Fibroblast of the conjunctiva (primary cell): ENCODE measurements at regions not wholly inside any gene's neighbourhood (a gene's known extent, or its start where the extent isn't known, plus 50 kb on each side); places are given as distances from the start of the nearest gene placed in this dataset.

Experiments
- DNase-seq: peaks from one replicate; pipeline ENCODE4 v3.0.0-alpha.2; 2010; ENCODE audit warnings: low read depth

- no peak for DNase-seq
These were observed 120.9 kb upstream of the PDZRN3 start for GRCh38 chr3:73745526-73746191.

DNA sequence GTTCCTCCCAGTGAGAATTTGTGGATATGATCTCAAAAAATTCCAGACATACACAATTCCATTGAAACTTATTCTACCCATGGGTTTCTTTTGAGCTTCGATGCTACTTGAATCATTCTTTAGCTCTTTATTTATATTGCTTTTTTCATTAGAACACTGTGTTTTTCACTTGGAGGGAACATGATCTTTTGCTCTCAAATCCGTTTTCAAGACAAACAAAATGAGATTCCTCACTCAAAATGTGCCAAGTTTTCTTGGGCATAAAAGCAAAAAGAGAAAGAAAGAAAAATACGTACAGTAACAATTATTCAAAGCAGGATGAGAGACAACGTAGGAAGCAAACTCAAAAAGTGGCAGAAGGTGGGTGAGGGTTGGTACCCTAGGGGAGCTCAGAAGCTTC is 118.8 kb upstream of the PDZRN3 start:
- DNase-seq: peak; percentile 20

- no peak for DNase-seq
These were observed 115.2 kb upstream of the PDZRN3 start for GRCh38 chr3:73739791-73740453.

- DNase-seq: no peak
These were observed 114.0 kb upstream of the PDZRN3 start for GRCh38 chr3:73738711-73739110.

- no peak for DNase-seq
These were observed 109.7 kb upstream of the PDZRN3 start for GRCh38 chr3:73734211-73735089.

- no peak for DNase-seq
These were observed 109.0 kb upstream of the PDZRN3 start for GRCh38 chr3:73733746-73734145.

GRCh38 chr3:73729969-73730440 is 105.3 kb upstream of the PDZRN3 start:
- no peak for DNase-seq

DNA sequence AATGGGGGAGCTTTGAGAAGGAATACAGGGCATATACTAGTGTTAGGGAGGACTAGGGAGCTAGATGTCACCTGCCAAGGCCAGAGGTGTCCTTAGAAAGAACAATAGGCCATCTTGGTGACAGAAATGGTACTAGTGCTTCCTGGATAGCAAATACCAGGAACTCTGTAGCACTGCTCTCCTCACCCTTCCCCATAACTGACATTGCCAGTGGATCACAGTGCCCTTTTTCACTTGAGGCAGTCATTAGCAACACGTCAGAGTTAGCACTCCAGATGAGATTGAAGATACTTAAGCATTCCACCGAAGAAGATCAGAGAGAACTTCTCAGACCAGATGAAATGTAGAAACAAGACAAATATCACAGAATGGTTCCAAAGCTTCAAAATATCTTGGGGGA is 103.1 kb upstream of the PDZRN3 start:
- DNase-seq: no peak

DNA sequence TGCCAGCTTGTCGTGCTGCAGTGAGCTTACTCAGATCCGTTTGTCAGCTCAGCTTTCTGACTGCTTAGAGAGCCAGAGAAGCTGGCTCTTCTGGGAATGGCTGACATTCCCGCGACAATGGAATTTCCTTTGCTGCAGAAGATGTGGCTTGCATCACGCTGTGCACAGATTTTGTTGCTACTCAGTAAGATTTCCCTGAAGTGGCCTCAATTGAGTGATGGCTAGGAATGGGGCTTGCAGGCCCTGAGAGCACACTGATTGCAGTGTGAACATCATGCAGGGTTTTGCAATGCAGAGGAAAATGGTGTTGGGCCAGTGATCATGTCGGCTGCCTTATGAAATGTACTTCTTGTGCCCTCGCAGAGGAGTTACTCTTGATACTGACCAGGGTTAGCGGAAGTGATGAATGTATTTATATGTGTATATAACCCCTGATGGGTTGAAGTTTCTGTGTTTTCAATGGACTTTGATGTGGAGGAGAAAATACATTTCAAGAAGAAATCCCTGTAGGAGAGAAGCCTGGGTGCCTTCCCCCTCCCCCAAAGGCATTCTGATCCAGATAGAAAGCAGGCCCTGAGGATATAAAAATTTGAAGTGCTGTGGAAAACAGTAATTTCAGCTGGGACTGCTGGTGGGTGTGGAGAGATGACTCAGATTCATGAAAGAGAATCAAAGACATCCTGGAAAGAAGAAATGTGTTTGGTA is 102.5 kb upstream of the PDZRN3 start:
- DNase-seq: peak; percentile 55

GRCh38 chr3:73723596-73723995 is 98.9 kb upstream of the PDZRN3 start:
- DNase-seq: no peak

DNA sequence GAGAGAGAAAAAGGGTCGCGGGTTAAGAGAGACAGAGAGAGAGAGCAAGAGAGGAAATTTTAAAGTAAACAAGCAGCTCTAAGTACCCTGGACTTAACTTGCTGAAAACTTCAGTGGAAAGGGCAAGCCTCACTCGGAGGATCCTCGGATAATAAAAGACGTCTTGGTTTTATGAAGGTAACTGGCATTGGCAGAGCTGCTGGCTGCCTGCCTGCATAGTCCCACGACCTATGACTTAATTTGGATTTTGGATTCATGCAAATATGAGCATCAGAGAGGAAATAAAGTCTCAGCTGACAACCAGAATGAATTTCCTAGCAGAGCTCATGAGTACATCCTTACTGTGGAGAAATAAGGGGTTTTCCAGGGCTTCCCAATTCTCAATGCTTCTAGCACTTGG is 95.1 kb upstream of the PDZRN3 start:
- DNase-seq: no peak

DNA sequence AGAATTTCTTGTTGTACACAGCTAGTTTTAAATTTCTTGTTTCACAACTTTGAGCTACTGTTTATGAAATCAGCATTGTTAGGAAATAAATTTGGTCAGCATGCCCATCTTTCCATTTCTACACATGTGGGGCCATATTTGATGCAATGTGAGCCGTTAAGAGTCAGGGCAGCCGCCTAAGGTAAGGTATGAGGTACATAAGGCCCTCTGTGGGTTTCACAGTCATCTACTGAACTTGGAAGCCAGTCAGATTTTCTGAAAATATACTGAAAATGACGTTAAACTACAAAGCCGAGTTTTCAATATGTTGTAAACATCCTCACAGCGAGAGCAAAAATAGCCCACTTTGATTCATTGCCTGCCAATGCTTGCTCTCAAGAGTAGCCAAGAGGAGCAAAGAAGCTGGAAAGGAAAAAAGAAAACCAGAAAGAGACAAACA is 94.7 kb upstream of the PDZRN3 start:
- no peak for DNase-seq

DNA sequence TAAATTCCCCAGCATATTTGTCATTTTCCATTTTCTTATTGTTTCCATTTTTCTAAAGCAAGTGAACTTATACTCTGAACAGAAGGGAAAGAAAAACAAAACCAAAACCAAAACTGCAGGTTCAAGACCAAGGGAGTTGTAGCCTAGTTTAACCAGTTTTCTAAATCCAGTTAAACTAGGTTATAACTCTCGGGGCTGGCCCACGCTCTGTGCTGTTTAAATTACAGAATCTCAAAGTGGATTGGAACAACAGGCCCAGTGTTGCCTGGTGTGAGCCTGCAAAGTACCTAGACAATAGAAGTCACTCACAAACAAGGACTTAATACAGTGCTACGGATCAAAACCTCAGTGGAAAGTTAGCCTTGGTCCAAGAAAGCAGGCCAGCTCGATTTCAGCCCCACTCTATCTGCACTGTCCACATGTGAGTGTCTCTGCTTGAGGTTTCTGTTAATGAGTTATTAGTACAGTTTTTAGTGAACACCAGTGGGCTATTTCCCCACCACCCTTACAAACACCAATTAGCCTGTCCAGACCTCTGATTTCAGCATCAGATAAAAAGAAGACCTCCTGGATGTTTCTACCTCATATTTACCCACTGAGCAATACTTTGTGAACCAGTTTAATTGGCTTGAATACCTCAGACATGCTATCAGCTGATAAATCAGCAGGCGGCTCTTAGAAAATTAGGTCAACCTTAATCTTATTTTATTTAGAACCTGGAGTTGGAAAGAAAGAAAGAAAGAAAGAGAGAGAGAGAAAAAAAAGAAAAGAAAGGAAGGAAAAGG is 93.8 kb upstream of the PDZRN3 start:
- no peak for DNase-seq

GRCh38 chr3:73716418-73716817 is 91.7 kb upstream of the PDZRN3 start:
- no peak for DNase-seq

DNA sequence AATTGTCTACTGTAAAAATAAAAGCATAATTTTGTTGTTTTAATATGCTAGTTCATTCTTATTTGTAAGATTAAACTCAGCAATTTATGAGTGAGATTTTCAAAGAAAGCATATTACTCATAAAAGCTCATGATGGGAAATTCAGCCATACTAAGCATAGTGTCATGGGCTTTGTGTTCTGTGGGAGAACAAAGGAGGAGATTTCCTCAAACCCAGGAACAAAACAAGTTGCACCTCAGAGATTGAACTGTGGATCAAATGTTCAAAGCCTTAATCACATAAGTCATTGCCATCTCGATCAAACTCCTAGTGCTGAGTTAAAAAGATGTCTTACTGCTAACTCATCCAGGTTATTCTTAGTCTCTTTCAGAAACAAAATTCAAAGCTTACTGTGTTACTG is 85.6 kb upstream of the PDZRN3 start:
- no peak for DNase-seq

GRCh38 chr3:73709712-73710111 is 85.0 kb upstream of the PDZRN3 start:
- no peak for DNase-seq

GRCh38 chr3:73708956-73709355 is 84.2 kb upstream of the PDZRN3 start:
- no peak for DNase-seq

DNA sequence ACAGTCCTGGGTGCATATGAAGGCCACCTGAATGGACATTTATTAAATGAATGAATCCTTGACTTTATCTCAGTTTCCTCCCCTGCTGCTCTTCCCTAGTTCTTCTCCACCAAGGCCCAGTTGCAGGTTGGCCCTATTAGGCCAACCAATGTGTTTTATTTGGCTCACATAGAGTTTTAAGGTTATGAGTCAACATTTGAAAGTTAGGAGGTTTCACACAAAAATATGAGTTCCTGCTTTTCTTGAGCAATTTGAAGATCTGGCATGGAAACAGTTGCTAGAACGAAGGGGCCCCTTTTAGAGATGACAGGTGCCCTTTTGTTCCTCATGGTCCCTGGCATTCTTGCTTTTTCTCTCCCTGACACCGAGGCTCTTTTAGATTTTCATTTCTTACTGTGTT is 83.0 kb upstream of the PDZRN3 start:
- DNase-seq: no peak

DNA sequence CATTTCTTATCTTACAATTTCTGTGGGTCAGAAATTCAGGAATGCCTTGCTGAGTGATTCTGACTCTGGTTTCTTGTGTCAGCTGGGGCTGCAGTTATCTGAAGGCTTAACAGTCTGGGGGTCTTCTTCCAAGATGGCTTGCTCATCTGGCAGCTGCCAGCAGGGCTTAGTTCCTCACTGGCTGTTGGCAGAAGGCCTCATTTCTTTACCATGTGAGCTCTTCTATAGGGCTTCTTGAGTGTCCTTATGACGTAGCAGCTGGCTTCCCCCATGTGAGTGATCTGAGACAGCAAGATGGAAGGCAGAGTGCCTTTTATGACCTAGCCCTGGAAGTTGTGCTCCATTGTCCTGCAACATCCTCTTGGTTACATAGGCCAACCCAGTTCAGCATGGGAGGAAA is 82.0 kb upstream of the PDZRN3 start:
- no peak for DNase-seq

DNA sequence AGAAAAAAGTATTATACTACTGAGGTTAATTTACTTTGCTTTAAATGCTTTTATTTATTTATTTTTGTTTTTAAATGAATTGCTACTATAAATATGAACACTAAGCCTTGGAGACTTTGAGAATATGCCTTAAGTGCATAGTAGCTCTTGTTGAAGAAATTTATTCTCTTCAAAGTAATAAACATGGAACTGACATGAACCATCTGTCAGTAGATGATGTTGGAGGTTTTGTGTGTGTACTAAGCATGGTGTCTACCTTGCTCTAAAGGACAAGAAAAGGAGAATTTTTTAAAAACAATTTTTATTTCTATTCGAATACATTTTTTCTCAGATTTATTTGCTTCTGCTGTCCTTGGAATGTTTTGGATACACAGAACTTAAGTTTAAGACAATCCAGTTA is 81.1 kb upstream of the PDZRN3 start:
- DNase-seq: no peak

- DNase-seq: no peak
These were observed 74.6 kb upstream of the PDZRN3 start for GRCh38 chr3:73699327-73699726.
